Peyer's patch (tissue), 4 donors: ENCODE measurements at regions not wholly inside any gene's neighbourhood (a gene's known extent, or its start where the extent isn't known, plus 50 kb on each side); places are given as distances from the start of the nearest gene placed in this dataset.

ENCODE experiments used
- POLR2A ChIP-seq, 2 donors: fragments of 450-650 bp; IDR thresholded peaks; one replicate each; pipeline ENCODE4 v1.5.1; 2017; ENCODE audit warnings: antibody characterized with exemption in 2 of 2, mild to moderate bottlenecking in 2 of 2, moderate library complexity in 2 of 2
- TF ChIP-seq, protein P1 (sequence below), 6 experiments: fragments of 450-650 bp in 4 of 6; fragments of 200-600 bp in 2 of 6; sonication (generic) in 1 of 6; IDR thresholded peaks; one replicate each; pipeline ENCODE4 v1.5.1; 2017 to 2019; ENCODE audit warnings: antibody characterized with exemption in 6 of 6, mild to moderate bottlenecking in 3 of 6, moderate library complexity in 1 of 6

DNA sequence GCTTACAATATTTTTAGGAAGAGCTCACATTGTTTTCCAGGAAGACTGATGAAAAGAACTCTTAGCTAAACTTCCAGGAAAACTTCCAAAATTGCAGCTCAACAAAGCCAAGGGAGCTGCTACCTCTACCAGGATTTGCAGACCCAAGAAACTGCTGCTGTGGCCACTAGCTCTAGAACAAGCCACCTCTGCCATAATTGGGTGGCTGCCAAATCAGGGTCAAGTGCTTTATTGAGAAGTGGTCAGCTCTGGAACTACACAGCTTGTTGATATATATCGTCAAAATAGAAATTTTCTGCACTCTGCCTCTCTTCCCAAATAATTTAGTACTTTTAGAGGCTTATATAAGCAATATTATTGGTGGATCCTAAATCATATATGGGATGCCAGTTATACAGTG, 371.8 kb upstream of the CHORDC1 start:
- TF ChIP-seq, protein P1, sequence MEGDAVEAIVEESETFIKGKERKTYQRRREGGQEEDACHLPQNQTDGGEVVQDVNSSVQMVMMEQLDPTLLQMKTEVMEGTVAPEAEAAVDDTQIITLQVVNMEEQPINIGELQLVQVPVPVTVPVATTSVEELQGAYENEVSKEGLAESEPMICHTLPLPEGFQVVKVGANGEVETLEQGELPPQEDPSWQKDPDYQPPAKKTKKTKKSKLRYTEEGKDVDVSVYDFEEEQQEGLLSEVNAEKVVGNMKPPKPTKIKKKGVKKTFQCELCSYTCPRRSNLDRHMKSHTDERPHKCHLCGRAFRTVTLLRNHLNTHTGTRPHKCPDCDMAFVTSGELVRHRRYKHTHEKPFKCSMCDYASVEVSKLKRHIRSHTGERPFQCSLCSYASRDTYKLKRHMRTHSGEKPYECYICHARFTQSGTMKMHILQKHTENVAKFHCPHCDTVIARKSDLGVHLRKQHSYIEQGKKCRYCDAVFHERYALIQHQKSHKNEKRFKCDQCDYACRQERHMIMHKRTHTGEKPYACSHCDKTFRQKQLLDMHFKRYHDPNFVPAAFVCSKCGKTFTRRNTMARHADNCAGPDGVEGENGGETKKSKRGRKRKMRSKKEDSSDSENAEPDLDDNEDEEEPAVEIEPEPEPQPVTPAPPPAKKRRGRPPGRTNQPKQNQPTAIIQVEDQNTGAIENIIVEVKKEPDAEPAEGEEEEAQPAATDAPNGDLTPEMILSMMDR (IDR thresholded peaks at IDR 0.05): no peak
- TF ChIP-seq POLR2A (IDR thresholded peaks at IDR 0.05): no peak
